HG02759 (cell line): ENCODE measurements at regions not wholly inside any gene's neighbourhood (a gene's known extent, or its start where the extent isn't known, plus 50 kb on each side); places are given as distances from the start of the nearest gene placed in this dataset.
"Not testable (repeated sequence)": the region's sequence is repeated elsewhere in the genome, so short reads cannot be mapped to it uniquely, and the experiment has no call there.

Experiments
- ATAC-seq: cut with Tn5 transposase; IDR thresholded peaks from one replicate; pipeline ENCODE4 v1.9.1; 2021; ENCODE audit warnings: mild to moderate bottlenecking, moderate library complexity; ENCODE audit not compliant: unreplicated experiment

GRCh38 chr14:101616202-101616601, 54.9 kb downstream of the DIO3 start:
- no peak for ATAC-seq

GRCh38 chr14:101619484-101619883, 58.2 kb downstream of the DIO3 start:
- no peak for ATAC-seq

- no peak for ATAC-seq
These were observed 58.9 kb downstream of the DIO3 start for GRCh38 chr14:101620031-101620788.

- no peak for ATAC-seq
These were observed 59.8 kb downstream of the DIO3 start for GRCh38 chr14:101620821-101621785.

- no peak for ATAC-seq
These were observed 61.2 kb downstream of the DIO3 start for GRCh38 chr14:101622251-101623076.

- no peak for ATAC-seq
These were observed 61.7 kb downstream of the DIO3 start for GRCh38 chr14:101623077-101623372.

- ATAC-seq: no peak
These were observed 62.6 kb downstream of the DIO3 start for GRCh38 chr14:101623685-101624444.

GRCh38 chr14:101624536-101624935, 63.2 kb downstream of the DIO3 start:
- ATAC-seq: no peak

GRCh38 chr14:101625336-101626097, 64.2 kb downstream of the DIO3 start:
- ATAC-seq: no peak

GRCh38 chr14:101626331-101626730, 65.0 kb downstream of the DIO3 start:
- no peak for ATAC-seq

- ATAC-seq: no peak
These were observed 66.6 kb downstream of the DIO3 start for GRCh38 chr14:101627915-101628262.

GRCh38 chr14:101628471-101628966, 67.2 kb downstream of the DIO3 start:
- peak; percentile 86 for ATAC-seq

- ATAC-seq: no peak
These were observed 67.7 kb downstream of the DIO3 start for GRCh38 chr14:101628975-101629374.

- no peak for ATAC-seq
These were observed 69.0 kb downstream of the DIO3 start for GRCh38 chr14:101630056-101630965.

GRCh38 chr14:101631199-101631598, 69.9 kb downstream of the DIO3 start:
- ATAC-seq: no peak

GRCh38 chr14:101631970-101632369, 70.7 kb downstream of the DIO3 start:
- not testable (repeated sequence) for ATAC-seq

- ATAC-seq: no peak
These were observed 71.2 kb downstream of the DIO3 start for GRCh38 chr14:101632520-101632919.

GRCh38 chr14:101633276-101633675, 72.0 kb downstream of the DIO3 start:
- ATAC-seq: no peak
